Erythroblast (primary cell): ENCODE measurements at regions not wholly inside any gene's neighbourhood (a gene's known extent, or its start where the extent isn't known, plus 50 kb on each side); places are given as distances from the start of the nearest gene placed in this dataset.

Source experiments
- GATA1 ChIP-seq: IDR thresholded peaks from 2 replicates; pipeline ENCODE4 v1.6.1; 2011; ENCODE audit warnings: low read depth, mild to moderate bottlenecking, control low read depth, low read length, moderate library complexity
- POLR2A ChIP-seq: IDR thresholded peaks from 2 replicates; pipeline ENCODE4 v1.6.1; 2011; ENCODE audit warnings: mild to moderate bottlenecking, low read length

- TF ChIP-seq POLR2A (no peak), GATA1 (no peak)
Observed at GRCh38 chr7:131889572-131890150, 333.2 kb upstream of the PODXL start.
